ENCODE measurements at regions not wholly inside any gene's neighbourhood (a gene's known extent, or its start where the extent isn't known, plus 50 kb on each side); places are given as distances from the start of the nearest gene placed in this dataset.

DNA sequence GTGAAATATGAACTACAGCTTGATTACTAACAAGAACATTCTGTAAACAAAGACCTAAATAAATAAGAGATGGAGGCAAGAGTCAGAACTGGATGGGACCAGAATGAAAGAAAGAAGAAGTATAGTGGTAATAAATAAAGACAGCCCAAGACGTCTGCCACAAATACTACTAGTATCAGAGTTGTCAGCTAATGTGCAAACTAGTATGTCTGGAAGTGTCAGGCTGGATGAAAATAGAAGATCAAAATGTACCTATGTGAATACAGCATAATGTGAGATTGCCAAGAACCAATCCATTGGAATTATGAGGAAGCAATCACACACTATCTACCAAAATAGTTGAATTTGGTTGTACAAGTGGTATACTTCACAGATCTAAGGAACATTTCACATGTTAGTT lies 353.0 kb downstream of the BTG1 start:
- DNase-seq (no peak), ATAC-seq (no peak)
- TF ChIP-seq, protein P1, sequence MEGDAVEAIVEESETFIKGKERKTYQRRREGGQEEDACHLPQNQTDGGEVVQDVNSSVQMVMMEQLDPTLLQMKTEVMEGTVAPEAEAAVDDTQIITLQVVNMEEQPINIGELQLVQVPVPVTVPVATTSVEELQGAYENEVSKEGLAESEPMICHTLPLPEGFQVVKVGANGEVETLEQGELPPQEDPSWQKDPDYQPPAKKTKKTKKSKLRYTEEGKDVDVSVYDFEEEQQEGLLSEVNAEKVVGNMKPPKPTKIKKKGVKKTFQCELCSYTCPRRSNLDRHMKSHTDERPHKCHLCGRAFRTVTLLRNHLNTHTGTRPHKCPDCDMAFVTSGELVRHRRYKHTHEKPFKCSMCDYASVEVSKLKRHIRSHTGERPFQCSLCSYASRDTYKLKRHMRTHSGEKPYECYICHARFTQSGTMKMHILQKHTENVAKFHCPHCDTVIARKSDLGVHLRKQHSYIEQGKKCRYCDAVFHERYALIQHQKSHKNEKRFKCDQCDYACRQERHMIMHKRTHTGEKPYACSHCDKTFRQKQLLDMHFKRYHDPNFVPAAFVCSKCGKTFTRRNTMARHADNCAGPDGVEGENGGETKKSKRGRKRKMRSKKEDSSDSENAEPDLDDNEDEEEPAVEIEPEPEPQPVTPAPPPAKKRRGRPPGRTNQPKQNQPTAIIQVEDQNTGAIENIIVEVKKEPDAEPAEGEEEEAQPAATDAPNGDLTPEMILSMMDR (conservative IDR thresholded peaks at IDR 0.05; ENCODE audit: low read depth, low read length): no peak
- TF ChIP-seq EZH2phosphoT487 (IDR thresholded peaks at IDR 0.05; ENCODE audit: borderline replicate concordance, low read length) (no peak), EZH2 (IDR thresholded peaks at IDR 0.05; ENCODE audit: low read length, unreplicated experiment) (no peak)
- Histone ChIP-seq H4K20me1 (ENCODE audit: low read length) (no peaks in the 10 kb centered on the region), H3K4me3 (ENCODE audit: low read length) (no peak overlapping the region), H3K36me3 (ENCODE audit: low read depth, low read length) (no peaks in the 10 kb centered on the region), H3K9me3 (ENCODE audit: low read length) (no peaks in the 10 kb centered on the region), H3F3A (ENCODE audit: low read length, unreplicated experiment) (no peaks in the 10 kb centered on the region), H3K79me2 (ENCODE audit: low read length) (no peaks in the 10 kb centered on the region), H3K9ac (ENCODE audit: low read length) (no peak overlapping the region), H3K27ac (ENCODE audit: low read length) (no peak overlapping the region), H3K9me2 (replicated peaks; ENCODE audit: low read length) (no peaks in the 10 kb centered on the region), H3K27me3 (ENCODE audit: low read length) (no peaks in the 10 kb centered on the region), H3K4me2 (ENCODE audit: low read length) (no peak overlapping the region), H2AFZ (ENCODE audit: low read length) (no peak overlapping the region), H3K4me1 (ENCODE audit: insufficient read depth, low read length) (no peaks in the 10 kb centered on the region)
- ChIA-PET POLR2A (ENCODE audit: unreplicated experiment) (no interaction called here), CTCF (no interaction called here)
- BruUV-seq (replicated peaks): no TSS peak
- intact Hi-C loops (cut with micrococcal nuclease): no loop called here

GRCh38 chr12:91786499-91787272 lies 359.0 kb downstream of the BTG1 start:
- H3K27ac ChIP-seq (ENCODE audit: low read length): no peak overlapping the region
- ATAC-seq (no peak), DNase-seq (no peak)
- no peaks in the 10 kb centered on the region for H3K4me1 ChIP-seq (ENCODE audit: insufficient read depth, low read length)
- no peak overlapping the region for H3K4me3 ChIP-seq (ENCODE audit: low read length)
- H3K9me2 ChIP-seq (replicated peaks; ENCODE audit: low read length): no peaks in the 10 kb centered on the region
- H3F3A ChIP-seq (ENCODE audit: low read length, unreplicated experiment): no peaks in the 10 kb centered on the region
- H3K27me3 ChIP-seq (ENCODE audit: low read length): no peaks in the 10 kb centered on the region
- no peak overlapping the region for H3K9ac ChIP-seq (ENCODE audit: low read length)
- ChIA-PET CTCF (no interaction called here), POLR2A (ENCODE audit: unreplicated experiment) (no interaction called here)
- TF ChIP-seq, protein P1 (conservative IDR thresholded peaks at IDR 0.05; ENCODE audit: low read depth, low read length): no peak
- no peak for TF ChIP-seq EZH2 (IDR thresholded peaks at IDR 0.05; ENCODE audit: low read length, unreplicated experiment)
- no TSS peak for BruUV-seq (replicated peaks)
- H2AFZ ChIP-seq (ENCODE audit: low read length): no peak overlapping the region
- no peaks in the 10 kb centered on the region for H4K20me1 ChIP-seq (ENCODE audit: low read length)
- intact Hi-C loops (cut with micrococcal nuclease): no loop called here
- no peak overlapping the region for H3K4me2 ChIP-seq (ENCODE audit: low read length)
- no peaks in the 10 kb centered on the region for H3K9me3 ChIP-seq (ENCODE audit: low read length)
- no peaks in the 10 kb centered on the region for H3K79me2 ChIP-seq (ENCODE audit: low read length)
- no peaks in the 10 kb centered on the region for H3K36me3 ChIP-seq (ENCODE audit: low read depth, low read length)

DNA sequence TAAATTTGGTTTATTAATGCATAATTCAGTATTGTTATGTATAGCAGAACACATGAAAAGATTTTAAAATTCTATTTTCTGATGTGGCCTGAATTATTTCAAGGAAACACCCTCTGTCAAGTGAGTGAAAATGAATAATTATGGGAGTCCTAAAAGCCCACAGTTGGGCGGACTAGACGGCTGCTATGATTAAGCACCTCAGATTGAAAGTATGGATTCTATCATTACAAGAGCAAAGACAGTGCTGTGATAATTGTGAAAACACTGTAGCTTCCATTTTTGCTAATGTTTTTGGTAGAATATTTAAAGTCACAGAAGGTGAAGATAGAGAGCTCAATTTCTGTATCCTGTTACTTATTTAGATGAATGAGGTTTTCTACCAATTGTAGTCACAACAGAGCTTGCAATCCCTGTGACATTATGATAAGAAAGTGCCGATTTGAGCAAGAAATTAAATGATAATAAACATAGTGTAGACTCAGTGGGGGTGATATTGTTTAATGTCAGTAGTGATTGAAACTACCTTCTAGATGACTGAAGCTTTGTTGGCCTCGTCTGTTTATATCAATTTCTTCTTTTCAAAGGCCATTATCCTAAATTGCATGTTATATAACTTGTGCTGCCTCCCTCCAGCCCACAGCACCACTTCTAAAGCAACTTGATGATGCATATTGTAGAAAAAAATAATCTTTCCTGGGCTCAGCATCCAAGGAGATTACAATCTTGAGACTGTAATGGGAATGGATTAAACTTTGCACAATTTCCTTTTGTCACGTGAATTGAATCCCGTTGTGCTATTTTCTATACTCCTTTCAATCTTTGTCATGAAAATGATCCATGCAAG lies 359.8 kb downstream of the BTG1 start:
- H3K36me3 ChIP-seq (ENCODE audit: low read depth, low read length): no peaks in the 10 kb centered on the region
- H3K4me1 ChIP-seq (ENCODE audit: insufficient read depth, low read length): no peaks in the 10 kb centered on the region
- DNase-seq (no peak), ATAC-seq (no peak)
- intact Hi-C loops (cut with micrococcal nuclease): no loop called here
- no TSS peak for BruUV-seq (replicated peaks)
- no peaks in the 10 kb centered on the region for H3K27me3 ChIP-seq (ENCODE audit: low read length)
- no peaks in the 10 kb centered on the region for H3F3A ChIP-seq (ENCODE audit: low read length, unreplicated experiment)
- no peaks in the 10 kb centered on the region for H3K9me2 ChIP-seq (replicated peaks; ENCODE audit: low read length)
- H3K9me3 ChIP-seq (ENCODE audit: low read length): no peaks in the 10 kb centered on the region
- no peak overlapping the region for H2AFZ ChIP-seq (ENCODE audit: low read length)
- POLR2A ChIA-PET (ENCODE audit: unreplicated experiment): no interaction called here
- no peaks in the 10 kb centered on the region for H4K20me1 ChIP-seq (ENCODE audit: low read length)
- no peak overlapping the region for H3K27ac ChIP-seq (ENCODE audit: low read length)
- CTCF ChIA-PET: no interaction called here
- H3K9ac ChIP-seq (ENCODE audit: low read length): no peak overlapping the region
- no peaks in the 10 kb centered on the region for H3K79me2 ChIP-seq (ENCODE audit: low read length)
- H3K4me2 ChIP-seq (ENCODE audit: low read length): no peak overlapping the region
- H3K4me3 ChIP-seq (ENCODE audit: low read length): no peak overlapping the region
- TF ChIP-seq EZH2 (IDR thresholded peaks at IDR 0.05; ENCODE audit: low read length, unreplicated experiment): no peak
- TF ChIP-seq, protein P1 (conservative IDR thresholded peaks at IDR 0.05; ENCODE audit: low read depth, low read length): no peak
- no peak for TF ChIP-seq EZH2phosphoT487 (IDR thresholded peaks at IDR 0.05; ENCODE audit: borderline replicate concordance, low read length)

Measured in PC-3 (cell line).